SW480 (cell line): ENCODE measurements at regions not wholly inside any gene's neighbourhood (a gene's known extent, or its start where the extent isn't known, plus 50 kb on each side); places are given as distances from the start of the nearest gene placed in this dataset.
"Not testable (repeated sequence)": the region's sequence is repeated elsewhere in the genome, so short reads cannot be mapped to it uniquely, and the experiment has no call there.

Experiments used
- DNase-seq: peaks from one replicate; pipeline ENCODE4 v3.0.0-alpha.2; 2016; ENCODE audit warnings: low spot score

DNA sequence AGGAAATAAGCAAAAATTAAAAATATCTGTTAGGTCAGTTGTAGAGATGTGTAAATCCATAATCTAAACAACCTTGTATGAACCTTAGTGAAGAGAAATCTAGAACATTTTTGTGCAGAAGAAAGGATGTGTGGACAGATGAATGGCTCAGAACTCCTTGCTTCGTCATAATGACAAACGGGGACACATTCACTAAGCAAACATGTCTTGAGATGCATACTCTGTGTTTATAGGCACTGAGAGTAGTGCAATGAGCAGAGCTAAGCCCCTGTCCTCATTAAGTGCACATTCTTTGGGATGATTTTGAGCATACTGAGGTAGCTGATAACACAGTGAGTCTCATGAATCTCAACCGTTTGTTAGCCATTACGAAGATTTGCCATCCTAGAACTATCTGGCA lies 360.6 kb upstream of the ANKRD30A start:
- no peak for DNase-seq

DNA sequence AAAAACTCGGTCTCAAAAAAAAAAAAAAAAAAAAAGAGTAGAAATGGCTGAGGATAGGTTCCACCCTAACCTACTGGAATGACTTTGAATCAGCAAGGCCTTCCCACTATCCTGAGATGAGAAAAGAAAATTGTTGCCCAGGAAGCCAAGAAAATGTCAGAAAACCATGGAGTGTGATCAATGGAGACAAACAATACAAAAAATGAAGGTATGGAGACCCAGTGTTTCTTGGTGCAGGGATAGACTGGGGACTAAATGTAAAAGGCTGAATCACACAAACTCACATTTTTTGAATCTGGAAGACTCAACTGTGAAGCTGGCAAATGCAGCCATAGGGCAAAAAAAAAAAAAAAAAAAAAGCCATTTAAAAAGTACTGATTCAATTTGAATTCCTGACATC lies 364.3 kb upstream of the ANKRD30A start:
- no peak for DNase-seq

DNA sequence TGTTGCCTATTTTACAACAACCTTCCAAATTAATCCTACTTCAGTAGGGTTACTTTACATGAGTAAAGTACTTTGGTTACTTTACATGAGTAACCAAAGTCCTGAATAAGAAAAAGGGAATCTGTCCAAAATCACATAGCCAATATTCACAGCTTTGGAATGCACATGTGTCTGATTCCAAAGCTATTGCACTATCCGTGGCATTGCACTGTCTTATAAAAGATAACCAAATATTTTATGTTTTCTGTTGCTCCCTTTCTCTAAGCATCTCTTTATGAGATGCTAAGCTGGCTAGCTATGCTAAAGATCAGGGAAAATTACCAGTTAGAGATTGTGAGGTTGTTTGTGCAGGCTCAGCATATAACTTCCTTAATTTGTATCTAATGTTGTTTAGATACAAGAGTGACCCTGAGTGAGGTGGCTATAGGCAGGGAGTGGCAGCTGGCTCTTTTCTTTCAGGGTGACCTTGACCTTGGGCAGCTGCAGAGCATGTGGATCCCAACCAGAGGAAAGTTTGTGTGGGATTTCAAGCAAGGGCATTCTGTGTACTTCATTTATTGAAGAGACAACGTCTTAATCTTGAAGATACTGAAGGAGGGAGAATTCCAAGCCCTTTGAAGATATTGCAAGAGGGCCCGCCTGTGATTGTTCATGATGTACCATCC lies 366.1 kb upstream of the ANKRD30A start:
- no peak for DNase-seq

DNA sequence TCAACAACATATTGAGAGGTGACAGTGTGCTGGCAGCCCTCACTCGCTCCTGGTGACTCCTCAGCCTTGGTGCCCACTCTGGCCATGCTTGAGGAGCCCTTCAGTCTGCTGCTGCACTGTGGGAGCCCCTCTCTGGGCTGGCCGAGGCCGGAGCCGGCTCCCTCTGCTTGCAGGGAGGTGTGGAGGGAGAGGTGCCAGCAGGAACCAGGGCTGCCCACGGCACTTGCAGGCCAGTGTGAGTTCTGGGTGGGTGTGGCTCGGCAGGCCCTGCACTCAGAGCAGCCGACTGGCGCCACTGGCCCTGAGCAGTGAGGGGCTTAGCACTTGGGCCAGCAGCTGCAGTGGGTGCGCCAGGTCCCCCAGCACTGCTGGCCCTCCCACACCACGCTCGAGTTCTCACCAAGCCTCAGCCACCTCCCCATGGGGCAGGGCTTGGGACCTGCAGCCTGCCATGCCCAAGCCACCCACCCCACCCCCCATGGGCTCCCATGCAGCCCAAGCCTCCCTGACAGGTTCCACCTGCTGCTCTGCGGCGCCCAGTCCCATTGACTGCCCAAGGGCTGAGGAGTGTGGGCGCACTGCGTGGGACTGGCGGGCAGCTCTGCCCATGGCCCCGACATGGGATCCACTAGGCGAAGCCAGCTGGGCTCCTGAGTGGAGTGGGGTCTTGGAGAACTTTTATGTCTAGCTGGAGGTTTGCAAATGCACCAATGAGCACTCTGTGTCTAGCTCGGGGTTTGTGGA lies 377.1 kb upstream of the ANKRD30A start:
- no peak for DNase-seq

DNA sequence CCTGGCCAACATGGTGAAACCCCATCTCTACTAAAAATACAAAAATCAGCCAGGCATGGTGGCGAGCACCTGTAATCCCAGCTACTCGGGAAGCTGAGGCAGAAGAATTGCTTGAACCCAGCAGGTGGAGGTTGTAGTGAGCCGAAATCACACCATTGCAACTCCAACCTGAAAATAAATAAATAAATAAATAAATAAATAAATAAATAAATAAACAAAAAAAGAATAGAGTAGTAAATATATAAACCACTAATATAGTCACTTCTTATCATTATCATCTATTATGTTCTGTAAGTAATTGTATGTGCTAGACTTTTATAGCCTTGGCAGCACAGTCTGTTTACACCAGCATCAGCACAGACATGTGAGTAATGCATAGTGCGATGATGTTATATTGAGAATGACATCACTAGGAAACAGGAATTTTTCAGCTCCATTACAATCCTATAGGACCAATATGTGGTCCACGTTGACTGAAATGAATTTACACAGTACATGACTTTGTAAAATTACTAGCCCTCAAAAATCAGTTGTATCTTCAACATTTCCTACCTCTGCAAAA lies 385.4 kb upstream of the ANKRD30A start:
- no peak for DNase-seq

DNA sequence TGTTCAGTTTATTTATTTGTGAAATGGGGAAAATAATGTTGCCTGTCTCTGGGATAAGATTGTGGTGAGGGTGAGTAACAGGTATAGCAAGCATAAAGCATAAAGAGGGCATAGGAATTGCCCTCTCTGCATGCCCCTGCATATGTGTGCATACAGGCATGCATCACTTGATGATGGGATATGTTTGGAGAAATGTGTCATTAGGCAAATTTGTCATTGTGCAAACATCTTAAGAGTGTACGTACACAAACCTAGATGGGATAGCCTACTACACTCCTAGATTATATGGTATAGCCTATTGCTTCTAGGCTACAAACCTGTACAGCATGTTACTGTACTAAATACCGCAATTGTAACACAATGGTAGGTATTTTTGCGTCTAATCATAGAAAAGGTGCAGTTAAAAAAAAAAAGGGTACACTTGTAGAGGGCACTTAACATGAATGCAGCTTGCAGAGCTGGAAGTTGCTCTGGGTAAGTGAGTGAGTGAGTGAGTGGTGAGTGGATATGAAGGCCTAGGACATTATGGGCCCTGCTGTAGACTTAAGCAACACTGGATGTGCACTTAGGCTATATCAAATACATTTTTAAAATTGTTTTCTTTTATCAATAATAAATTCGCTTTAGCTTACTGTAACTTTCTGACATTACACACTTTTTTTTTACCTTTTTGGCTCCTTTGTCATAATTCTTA lies 386.5 kb upstream of the ANKRD30A start:
- no peak for DNase-seq

DNA sequence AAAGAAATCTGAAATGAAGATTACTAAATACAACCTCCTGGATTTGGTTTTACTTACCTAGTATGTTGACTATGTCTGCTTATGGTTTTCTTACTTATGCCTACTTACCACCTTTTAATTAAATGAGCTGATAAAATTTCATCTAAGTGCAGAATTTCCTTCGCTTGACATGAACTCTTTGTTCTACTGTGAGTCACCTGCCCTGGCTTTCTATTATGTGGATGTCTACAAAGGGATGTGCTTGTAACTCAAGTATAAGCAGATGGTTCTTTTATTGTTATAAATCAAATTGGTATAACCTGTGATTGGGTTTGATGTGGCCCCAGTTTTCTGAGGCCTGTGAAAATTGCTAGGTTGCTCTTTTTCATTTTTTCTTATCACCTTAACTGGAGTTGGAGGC lies 389.1 kb upstream of the ANKRD30A start:
- no peak for DNase-seq

DNA sequence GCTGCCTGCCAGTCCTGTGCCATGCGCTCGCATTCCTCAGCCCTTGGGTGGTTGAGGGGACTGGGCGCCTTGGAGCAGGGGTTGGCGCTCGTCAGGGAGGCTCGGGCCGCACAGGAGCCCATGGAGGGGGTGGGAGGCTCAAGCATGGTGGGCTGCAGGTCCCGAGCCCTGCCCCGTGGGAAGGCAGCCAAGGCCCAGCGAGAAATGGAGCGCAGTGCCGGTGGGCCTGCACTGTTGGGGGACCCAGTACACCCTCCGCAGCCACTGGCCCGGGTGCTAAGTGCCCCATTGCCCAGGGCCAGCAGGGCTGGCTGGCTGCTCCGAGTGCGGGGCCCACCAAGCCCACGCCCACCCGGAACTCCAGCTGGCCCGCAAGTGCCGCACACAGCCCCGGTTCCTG lies 390.8 kb upstream of the ANKRD30A start:
- DNase-seq, result not testable (repeated sequence)

DNA sequence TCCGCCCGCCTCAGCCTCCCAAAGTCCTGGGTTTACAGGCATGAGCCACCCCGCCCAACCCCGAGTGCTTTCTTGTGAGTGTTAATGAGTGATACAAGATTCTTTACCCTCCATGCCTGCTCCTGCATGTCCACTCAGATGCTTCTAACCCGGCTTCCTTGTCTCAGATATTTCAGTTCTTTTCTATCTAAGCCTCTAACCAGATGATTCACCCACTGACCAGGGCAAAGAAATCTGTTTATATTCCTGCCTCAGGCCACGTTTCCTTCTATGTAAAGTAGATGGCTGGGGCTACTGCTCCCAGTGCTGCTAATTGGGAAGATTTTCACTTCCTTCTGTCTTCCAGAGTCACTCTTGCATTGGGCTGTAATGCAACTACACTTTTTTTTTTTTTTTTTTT lies 395.1 kb upstream of the ANKRD30A start:
- no peak for DNase-seq

DNA sequence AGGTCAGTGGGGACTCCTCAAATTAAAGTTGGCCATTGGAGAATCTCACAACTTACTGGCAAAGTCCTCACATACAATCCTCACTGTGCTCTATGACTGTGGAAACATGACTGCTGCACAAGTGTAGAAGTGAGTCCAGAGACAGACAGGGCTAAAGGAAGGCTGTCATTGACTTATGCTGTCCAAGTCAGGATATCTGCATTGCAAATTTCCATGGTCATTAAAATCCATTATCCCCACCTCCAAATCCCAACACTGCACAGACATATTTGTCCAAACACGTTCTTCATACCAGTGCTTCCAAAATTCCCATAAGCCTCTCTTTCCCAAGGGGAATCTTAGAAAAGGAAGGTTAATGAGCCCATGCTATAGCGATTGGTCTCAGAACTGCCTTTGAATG lies 396.8 kb upstream of the ANKRD30A start:
- DNase-seq, result no peak

DNA sequence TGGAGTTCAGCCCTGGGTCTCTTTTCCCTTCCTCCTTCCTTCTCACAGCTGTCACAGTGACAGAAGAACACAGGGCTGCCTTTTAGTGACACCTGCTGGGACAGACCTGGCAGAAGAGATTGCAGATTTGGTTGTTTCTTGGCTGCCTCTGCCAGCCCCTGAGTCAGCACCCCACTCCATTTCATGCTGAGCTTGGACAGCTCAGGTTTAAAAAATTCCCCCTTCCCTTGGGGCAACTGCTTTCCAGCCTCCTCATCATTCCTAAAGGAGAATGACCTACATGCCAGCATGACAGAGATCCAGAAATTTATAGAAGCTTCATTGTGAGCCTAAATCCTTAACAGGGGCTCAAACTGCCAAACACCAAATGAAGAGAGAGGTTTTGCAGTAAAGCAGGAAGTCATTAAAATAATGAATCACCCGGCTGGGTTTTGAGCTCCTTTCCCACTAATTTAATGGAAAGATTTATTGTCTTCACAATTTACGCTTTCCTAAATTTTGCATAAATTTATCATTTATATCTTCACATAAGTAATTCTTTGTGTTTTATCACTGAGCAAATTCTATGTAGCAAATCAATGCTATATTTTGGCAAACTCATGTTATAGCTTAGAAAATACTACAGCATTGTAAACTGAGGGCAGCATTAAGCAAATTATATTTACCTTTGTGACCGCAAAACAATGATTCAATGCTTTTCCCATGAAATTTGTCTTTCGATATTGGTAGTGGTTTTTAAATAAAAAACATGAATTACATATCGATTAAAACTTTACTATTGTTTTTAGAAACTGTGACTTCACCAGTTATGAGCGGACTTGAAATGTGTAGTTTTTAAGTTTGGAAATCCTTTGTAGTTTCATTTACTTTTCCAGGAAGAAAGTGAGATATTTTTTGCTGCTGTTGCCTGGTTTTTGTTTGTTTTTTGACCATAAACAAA lies 399.5 kb upstream of the ANKRD30A start:
- peak; percentile 36 for DNase-seq

DNA sequence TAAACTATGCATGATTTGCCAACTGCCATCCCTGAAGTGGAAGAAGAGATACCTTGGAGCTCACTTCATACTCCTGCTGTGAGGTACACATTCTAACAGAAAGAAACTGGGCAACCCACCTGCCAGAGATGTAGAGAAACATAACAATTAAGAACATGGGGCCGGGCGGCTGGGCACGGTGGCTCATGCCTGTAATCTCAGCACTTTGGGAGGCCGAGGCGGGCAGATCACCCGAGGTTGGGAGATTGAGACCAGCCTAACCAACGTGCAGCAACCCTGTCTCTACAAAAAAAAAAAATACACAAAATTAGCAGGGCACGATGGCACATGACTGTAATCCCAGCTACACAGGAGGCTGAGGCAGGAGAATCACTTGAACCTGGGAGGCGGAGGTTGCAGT lies 402.6 kb upstream of the ANKRD30A start:
- no peak for DNase-seq

DNA sequence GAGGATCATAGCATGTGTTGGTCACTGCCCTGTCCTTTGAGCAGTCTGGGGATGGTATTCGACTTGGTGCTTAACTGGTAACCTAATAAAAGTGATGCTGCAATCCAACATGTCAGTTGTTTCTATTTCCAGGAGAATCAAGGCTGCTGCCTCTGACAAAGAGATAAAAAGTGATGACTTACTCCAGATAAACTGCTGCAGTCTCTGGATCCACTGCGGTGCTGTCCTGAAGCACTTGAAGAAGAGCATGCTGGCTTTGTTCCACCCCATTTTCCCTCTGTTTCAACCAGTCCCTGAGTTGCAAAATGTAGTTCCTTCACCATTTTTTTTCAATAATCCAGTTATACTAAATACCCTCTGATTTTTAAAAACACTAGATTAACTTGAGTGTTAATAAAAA lies 403.5 kb upstream of the ANKRD30A start:
- no peak for DNase-seq

DNA sequence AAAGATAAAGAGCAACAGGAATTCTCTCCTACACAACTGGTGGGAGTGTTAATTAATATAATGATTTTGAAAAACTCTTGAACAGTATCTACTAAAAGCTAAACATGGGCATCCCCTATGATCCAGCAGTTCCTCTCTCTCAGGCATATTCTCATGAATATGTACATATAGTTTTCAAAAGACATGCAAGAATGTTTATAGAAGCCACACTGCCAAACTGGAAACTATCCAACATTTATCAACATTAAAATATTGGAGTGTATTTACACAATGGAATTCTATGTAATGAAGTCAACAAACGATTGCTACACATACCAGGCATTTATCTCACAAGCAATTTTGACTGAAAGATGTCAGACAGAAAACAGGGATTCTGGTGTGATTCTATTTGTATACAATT lies 404.5 kb upstream of the ANKRD30A start:
- no peak for DNase-seq

DNA sequence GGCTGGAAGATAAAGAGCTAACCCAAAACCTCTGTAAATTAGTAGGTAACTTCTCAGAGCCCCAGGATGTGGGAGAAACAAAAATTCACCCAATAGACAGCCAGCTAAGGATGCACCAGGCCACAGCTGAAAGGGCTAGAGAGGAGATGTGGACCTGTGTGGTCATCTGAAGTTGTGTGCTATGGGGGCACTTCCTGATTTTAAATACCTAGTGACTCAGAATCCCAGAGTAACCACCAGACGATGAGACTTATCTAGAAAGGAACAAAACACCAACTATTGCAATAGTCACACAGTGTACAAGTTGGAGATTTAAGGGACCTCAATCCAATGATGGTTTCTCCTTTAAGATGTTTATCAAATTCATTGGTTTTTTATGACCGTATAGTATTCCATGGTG lies 408.3 kb upstream of the ANKRD30A start:
- DNase-seq, result no peak

DNA sequence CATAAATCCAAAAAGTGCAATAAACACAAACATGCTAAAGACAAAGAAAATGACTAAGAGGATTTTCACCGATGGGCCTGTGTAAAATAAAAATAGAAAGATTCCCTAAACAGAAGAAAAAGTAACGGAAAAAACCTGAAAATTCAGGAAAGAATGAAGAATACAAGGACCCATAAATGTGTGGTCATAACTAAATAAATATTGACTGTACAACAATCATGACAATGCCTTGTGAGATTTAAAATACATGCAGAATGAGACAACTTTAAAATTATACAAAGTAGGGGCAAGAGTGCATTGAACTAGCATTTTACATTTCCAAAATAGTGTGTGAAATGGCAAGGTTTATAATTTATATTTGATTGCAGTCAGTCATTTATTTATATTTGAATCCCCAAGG lies 409.1 kb upstream of the ANKRD30A start:
- DNase-seq, result no peak

DNA sequence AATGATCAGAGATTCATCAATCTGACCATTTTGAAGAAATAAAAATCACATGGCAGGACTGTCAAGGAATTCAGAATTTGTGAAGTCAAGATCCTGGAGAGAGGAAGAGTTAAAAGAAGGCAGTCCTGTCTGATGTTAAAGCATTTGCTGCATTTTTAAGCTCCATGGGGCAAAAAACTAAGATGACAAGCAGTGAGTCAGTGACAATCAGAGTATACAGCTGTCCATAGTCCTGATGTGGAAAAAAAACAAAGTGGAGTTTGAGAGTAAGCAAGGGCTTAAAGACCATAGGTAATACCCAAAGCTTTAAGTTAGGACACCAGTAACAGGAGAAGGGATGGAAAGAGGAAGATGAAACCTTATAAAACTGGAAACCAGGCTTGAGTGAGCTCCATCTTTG lies 412.7 kb upstream of the ANKRD30A start:
- DNase-seq, result no peak

DNA sequence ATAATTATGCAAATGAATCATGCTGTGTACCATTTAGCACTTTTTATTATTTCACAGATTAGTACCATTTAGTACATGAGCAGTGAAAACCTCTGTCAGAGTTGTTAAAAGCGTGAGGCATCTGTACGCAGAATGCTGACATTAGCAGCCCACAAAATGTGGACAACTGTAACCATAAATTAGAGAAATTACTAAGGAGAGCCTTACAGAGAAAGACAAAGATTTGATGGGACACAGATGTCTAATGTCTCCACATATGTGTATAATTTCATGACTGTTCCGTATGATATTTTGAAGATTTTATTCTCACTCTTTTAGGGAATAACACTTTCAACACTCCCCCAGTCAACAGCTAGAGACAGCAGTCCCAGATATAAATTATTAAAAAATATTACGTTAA lies 414.0 kb upstream of the ANKRD30A start:
- no peak for DNase-seq

DNA sequence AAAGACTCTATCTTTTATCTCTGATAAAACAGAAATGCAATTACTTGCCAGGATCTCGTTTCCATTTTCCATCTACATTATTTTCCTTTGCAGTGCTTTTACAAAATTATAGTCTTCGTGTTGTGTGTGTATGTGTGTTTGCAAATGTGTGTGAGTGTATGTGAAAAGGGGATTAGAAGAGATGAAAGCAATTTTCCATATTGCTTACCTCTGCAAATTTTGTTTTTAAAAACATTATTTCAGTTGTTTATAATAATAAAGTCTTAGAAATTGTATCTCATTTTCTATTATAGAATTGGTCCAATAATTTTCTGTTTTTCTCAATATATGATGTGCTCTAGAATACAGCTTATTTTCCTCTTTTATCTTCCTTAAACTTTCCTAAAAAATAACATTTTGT lies 421.3 kb upstream of the ANKRD30A start:
- DNase-seq, result no peak

DNA sequence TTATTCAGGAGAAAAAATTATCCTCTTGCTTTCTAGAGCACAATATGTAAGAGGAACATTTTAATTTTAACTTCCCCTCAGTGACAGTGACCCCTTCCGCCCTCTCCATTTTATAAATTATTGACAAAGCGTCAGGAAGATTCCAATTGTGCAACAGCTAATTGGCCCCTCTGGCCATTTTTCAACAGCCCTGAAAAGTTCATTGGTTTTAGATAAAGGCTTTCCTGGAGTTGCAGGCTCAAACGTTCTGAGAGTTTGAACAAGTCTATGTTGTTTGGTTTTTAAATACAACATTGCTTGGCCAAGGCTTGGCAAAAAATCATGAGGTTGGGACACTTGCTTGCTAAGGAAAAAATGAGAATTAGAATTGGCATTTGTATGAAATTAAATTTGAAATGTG lies 422.2 kb upstream of the ANKRD30A start:
- DNase-seq, result no peak

DNA sequence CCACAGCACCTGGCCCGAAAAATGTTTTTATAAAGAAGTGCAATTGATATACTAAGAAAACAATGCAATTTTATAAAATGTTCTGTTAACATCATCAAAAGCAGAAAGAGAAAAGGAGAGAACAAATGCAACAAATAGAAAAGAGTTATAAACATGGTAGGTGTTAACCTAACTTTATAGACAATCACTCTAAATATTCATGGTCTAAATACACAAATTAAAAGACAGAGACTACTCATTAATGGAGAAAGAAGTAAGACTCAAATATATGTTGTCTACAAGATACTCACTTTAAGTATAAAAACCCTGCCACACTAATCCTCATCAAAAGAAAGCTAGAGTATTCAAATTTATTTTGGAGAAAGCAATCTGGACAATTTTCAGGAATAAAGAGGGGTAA lies 425.3 kb upstream of the ANKRD30A start:
- no peak for DNase-seq

DNA sequence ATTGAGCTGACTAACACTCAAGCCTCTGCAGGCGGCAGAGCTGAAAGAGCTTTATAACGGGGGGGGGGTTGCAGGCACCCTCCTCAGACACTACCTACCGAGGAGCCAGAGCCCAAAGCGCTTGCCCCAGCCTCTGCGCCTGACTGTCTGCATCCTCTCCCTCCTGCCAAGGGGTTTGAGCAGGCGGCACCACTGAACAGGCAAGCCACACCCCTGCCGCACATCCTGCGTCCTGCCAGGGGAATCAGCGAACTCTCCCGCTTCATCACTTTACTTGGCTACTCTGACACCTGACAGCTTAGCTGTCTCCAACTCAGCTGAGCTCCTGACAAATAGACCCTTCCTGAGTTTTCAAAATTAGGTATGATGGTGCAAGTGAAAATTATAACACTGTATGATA lies 432.6 kb upstream of the ANKRD30A start:
- DNase-seq, result no peak
